Endothelial cell of umbilical vein (primary cell): ENCODE measurements at regions not wholly inside any gene's neighbourhood (a gene's known extent, or its start where the extent isn't known, plus 50 kb on each side); places are given as distances from the start of the nearest gene placed in this dataset.

Experiments
- BruUV-seq: library from RNA; stranded (reverse); fragments of 400-500 nt; replicated peaks from 2 replicates; lab custom pipeline; 2021; lab: Mats Ljungman, UMichigan
- CTCF ChIA-PET: fragments of 300-600, 350-600 bp; sonication (Branson Sonifier 250); formaldehyde crosslinking; loops from one replicate; lab custom pipeline; 2021; ENCODE audit warnings: antibody characterized with exemption, inconsistent platforms; lab: Charles Lee
- POLR2A ChIA-PET: fragments of 300-600, 350-600 bp; sonication (Branson Sonifier 250); formaldehyde crosslinking; loops from one replicate; lab custom pipeline; 2021; ENCODE audit warnings: antibody characterized with exemption, inconsistent platforms; lab: Charles Lee
- DNase-seq: peaks from one replicate; pipeline ENCODE4 v3.0.0-alpha.2; 2011; ENCODE audit warnings: low read depth, low spot score
- FAIRE-seq: peaks from 2 replicates; lab custom pipeline; 2011; peaks lifted over from hg19 to GRCh38; lab: Jason Lieb, UNC
- H2AFZ ChIP-seq: 2 replicates; pipeline ENCODE4 v1.6.0; 2012; ENCODE audit warnings: low read depth, low read length, control low read depth, inconsistent platforms
- H3K27ac ChIP-seq: 2 replicates; pipeline ENCODE4 v1.5.1; 2011; ENCODE audit warnings: low read depth, mild to moderate bottlenecking, control low read depth, low read length, moderate library complexity; ENCODE audit not compliant: insufficient read depth
- H3K27me3 ChIP-seq, 2 experiments: 2 replicates each; pipeline versions ENCODE4 v1.6.0 to v1.6.1; 2011; ENCODE audit warnings: low read length in 2 of 2, mixed read lengths in 1 of 2; ENCODE audit not compliant: control insufficient read depth in 2 of 2, insufficient read depth in 2 of 2
- H3K36me3 ChIP-seq, 2 experiments: 2 replicates in 1 of 2; 3 replicates in 1 of 2; pipeline ENCODE4 v1.5.1; 2011; ENCODE audit warnings: low read length in 2 of 2, mild to moderate bottlenecking in 1 of 2, moderate library complexity in 1 of 2; ENCODE audit not compliant: control insufficient read depth in 2 of 2, insufficient read depth in 2 of 2; ENCODE audit errors: extremely low read depth in 1 of 2
- H3K4me1 ChIP-seq: 3 replicates; pipeline ENCODE4 v1.5.1; 2011; ENCODE audit warnings: mild to moderate bottlenecking, low read length; ENCODE audit not compliant: control insufficient read depth, insufficient read depth; ENCODE audit errors: extremely low read depth
- H3K4me2 ChIP-seq: 2 replicates; pipeline ENCODE4 v1.6.1; 2011; ENCODE audit warnings: low read length, control low read depth, mixed read lengths; ENCODE audit not compliant: insufficient read depth
- H3K4me3 ChIP-seq, 3 experiments: fragments of 200-600 bp in 1 of 3; sonication (generic), shearing (Covaris generic) in 1 of 3; replicated peaks in 1 of 3; 2 replicates each; pipeline ENCODE4 v1.5.1; 2011 to 2016; ENCODE audit warnings: control low read depth in 3 of 3, low read length in 3 of 3, mild to moderate bottlenecking in 2 of 3, inconsistent platforms in 1 of 3, low read depth in 1 of 3, moderate library complexity in 1 of 3; ENCODE audit not compliant: insufficient read depth in 1 of 3
- H3K79me2 ChIP-seq: 2 replicates; pipeline ENCODE4 v1.6.0; 2012; ENCODE audit warnings: low read length, inconsistent platforms; ENCODE audit not compliant: control insufficient read depth, insufficient read depth
- H3K9ac ChIP-seq: replicated peaks from 2 replicates; pipeline ENCODE3; 2011; ENCODE audit warnings: low read length, control low read depth; ENCODE audit not compliant: insufficient read depth; ENCODE audit errors: extremely low read depth
- H3K9me1 ChIP-seq: replicated peaks from 3 replicates; pipeline ENCODE4 v1.6.0; 2011; ENCODE audit warnings: mild to moderate bottlenecking, low read length; ENCODE audit not compliant: control insufficient read depth, insufficient read depth; ENCODE audit errors: extremely low read depth
- H3K9me3 ChIP-seq: replicated peaks from 2 replicates; pipeline ENCODE4 v1.5.1; 2012; ENCODE audit warnings: low read length, inconsistent platforms; ENCODE audit not compliant: control insufficient read depth, insufficient read depth
- H4K20me1 ChIP-seq: replicated peaks from 2 replicates; pipeline ENCODE3; 2011; ENCODE audit warnings: mild to moderate bottlenecking, low read length; ENCODE audit not compliant: control insufficient read depth, insufficient read depth; ENCODE audit errors: extremely low read depth
- EZH2 ChIP-seq: IDR thresholded peaks from 2 replicates; pipeline ENCODE4 v1.6.1; 2012; ENCODE audit warnings: borderline replicate concordance, low read depth, mild to moderate bottlenecking, moderate library complexity, low read length, inconsistent platforms; ENCODE audit not compliant: severe bottlenecking
- FOS ChIP-seq: IDR thresholded peaks from 2 replicates; pipeline ENCODE4 v1.6.1; 2011; ENCODE audit warnings: mild to moderate bottlenecking, low read length, moderate library complexity, borderline replicate concordance; ENCODE audit not compliant: insufficient read depth
- GATA2 ChIP-seq: IDR thresholded peaks from 2 replicates; pipeline ENCODE4 v1.7.0; 2011; ENCODE audit warnings: low read depth, mild to moderate bottlenecking, moderate library complexity, mixed read lengths, low read length; ENCODE audit not compliant: insufficient read length, insufficient read depth
- JUN ChIP-seq: IDR thresholded peaks from 2 replicates; pipeline ENCODE4 v1.6.1; 2011; ENCODE audit warnings: borderline replicate concordance, low read depth; ENCODE audit not compliant: insufficient read length, insufficient read depth
- MYC ChIP-seq: IDR thresholded peaks from one replicate; pipeline ENCODE4 v1.6.1; 2011; ENCODE audit warnings: mild to moderate bottlenecking, low read depth, low read length
- POLR2A ChIP-seq: IDR thresholded peaks from 2 replicates; pipeline ENCODE4 v1.6.1; 2012; ENCODE audit warnings: low read depth, mild to moderate bottlenecking, control low read depth, low read length
- POLR2AphosphoS5 ChIP-seq: IDR thresholded peaks from 2 replicates; pipeline ENCODE4 v1.6.1; 2012; ENCODE audit warnings: low read depth, mild to moderate bottlenecking, control low read depth, low read length, moderate library complexity; ENCODE audit not compliant: insufficient read depth
- dilution Hi-C: fragments of 300-500 bp; cut with MboI; formaldehyde crosslinking; loops from one replicate; pipeline ENCODE4 v1.15.0; 2019; ENCODE audit warnings: low sequenced_read_pairs; ENCODE audit not compliant: extremely low pct_ligation_motif_present
- intact Hi-C: fragments of 100-400 bp; cut with micrococcal nuclease; formaldehyde crosslinking; loops from one replicate; pipeline ENCODE4 v1.10.0; 2022
- TF ChIP-seq, protein P1 (sequence below): IDR thresholded peaks from 2 replicates; pipeline ENCODE4 v1.6.1; 2011; ENCODE audit not compliant: insufficient read depth, insufficient read length
- TF ChIP-seq, protein P2 (sequence below), 2 donors: IDR thresholded peaks; 1 replicate in 1 of 2; 2 replicates in 1 of 2; pipeline ENCODE4 v1.5.1; 2011; ENCODE audit warnings: low read length in 2 of 2, mild to moderate bottlenecking in 2 of 2, moderate library complexity in 2 of 2, control low read depth in 1 of 2, inconsistent platforms in 1 of 2, low read depth in 1 of 2; ENCODE audit not compliant: insufficient read depth in 1 of 2; ENCODE audit errors: extremely low read depth in 1 of 2

- intact Hi-C loops: no loop called here
- H3K4me2 ChIP-seq: no peak overlapping the region
- FAIRE-seq (no peak), DNase-seq (no peak)
- CTCF ChIA-PET: no interaction called here
- TF ChIP-seq MYC (no peak), GATA2 (no peak)
- TF ChIP-seq, protein P1, sequence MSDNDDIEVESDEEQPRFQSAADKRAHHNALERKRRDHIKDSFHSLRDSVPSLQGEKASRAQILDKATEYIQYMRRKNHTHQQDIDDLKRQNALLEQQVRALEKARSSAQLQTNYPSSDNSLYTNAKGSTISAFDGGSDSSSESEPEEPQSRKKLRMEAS: no peak
- no peaks in the 10 kb centered on the region for H3K79me2 ChIP-seq
- no peaks in the 10 kb centered on the region for H3K27me3 ChIP-seq
- H3K36me3 ChIP-seq: no peaks in the 10 kb centered on the region
- dilution Hi-C loops: no loop called here
- POLR2A ChIA-PET: no interaction called here
- H3K9me3 ChIP-seq: no peaks in the 10 kb centered on the region
- H3K27ac ChIP-seq: no peak overlapping the region
- no peaks in the 10 kb centered on the region for H4K20me1 ChIP-seq
- no peak overlapping the region for H3K4me3 ChIP-seq
- no peak overlapping the region for H3K9ac ChIP-seq
- no TSS peak for BruUV-seq
- no peaks in the 10 kb centered on the region for H3K4me1 ChIP-seq
- no peak overlapping the region for H2AFZ ChIP-seq
- no peaks in the 10 kb centered on the region for H3K9me1 ChIP-seq
Measured at GRCh38 chr13:58882516-58882915, 1251.0 kb downstream of the PCDH17 start.

DNA sequence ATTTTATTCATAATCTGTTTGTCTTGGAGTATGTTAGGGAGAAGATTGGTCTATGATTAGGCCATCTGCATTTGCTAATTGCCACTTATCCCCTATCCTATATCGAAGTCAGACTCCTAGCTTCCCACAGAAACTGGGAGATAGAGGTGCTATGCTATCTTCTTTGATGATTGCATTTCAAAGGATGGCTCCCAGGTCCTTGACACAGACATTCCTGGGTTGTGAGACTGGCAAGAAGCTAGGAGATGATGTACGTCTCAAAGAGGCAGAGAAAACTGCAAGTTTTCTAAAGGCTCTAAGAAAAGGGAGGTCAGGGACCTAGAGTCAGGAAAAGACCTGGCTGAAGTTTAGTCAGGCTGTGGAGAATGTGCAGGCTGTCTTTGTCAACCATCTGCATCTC is 1251.9 kb downstream of the PCDH17 start:
- POLR2A ChIA-PET: no interaction called here
- FAIRE-seq: no peak
- H4K20me1 ChIP-seq: no peaks in the 10 kb centered on the region
- H3K79me2 ChIP-seq: no peaks in the 10 kb centered on the region
- H3K4me1 ChIP-seq: no peaks in the 10 kb centered on the region
- no TSS peak for BruUV-seq
- no peak overlapping the region for H3K27ac ChIP-seq
- H3K9me1 ChIP-seq: no peaks in the 10 kb centered on the region
- DNase-seq: no peak
- H2AFZ ChIP-seq: no peak overlapping the region
- no peaks in the 10 kb centered on the region for H3K36me3 ChIP-seq
- TF ChIP-seq, protein P2, sequence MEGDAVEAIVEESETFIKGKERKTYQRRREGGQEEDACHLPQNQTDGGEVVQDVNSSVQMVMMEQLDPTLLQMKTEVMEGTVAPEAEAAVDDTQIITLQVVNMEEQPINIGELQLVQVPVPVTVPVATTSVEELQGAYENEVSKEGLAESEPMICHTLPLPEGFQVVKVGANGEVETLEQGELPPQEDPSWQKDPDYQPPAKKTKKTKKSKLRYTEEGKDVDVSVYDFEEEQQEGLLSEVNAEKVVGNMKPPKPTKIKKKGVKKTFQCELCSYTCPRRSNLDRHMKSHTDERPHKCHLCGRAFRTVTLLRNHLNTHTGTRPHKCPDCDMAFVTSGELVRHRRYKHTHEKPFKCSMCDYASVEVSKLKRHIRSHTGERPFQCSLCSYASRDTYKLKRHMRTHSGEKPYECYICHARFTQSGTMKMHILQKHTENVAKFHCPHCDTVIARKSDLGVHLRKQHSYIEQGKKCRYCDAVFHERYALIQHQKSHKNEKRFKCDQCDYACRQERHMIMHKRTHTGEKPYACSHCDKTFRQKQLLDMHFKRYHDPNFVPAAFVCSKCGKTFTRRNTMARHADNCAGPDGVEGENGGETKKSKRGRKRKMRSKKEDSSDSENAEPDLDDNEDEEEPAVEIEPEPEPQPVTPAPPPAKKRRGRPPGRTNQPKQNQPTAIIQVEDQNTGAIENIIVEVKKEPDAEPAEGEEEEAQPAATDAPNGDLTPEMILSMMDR (IDR thresholded peaks at IDR 0.05; ENCODE audit: extremely low read depth in 1 of 2, insufficient read depth in 1 of 2, low read depth in 1 of 2, low read length in 2 of 2): no peak
- TF ChIP-seq GATA2: no peak
- no peak for TF ChIP-seq EZH2
- no peak for TF ChIP-seq POLR2AphosphoS5
- TF ChIP-seq FOS: no peak
- no peak for TF ChIP-seq MYC
- TF ChIP-seq JUN: no peak
- TF ChIP-seq, protein P1: no peak
- TF ChIP-seq POLR2A: no peak
- no peak overlapping the region for H3K4me3 ChIP-seq
- dilution Hi-C loops (no loop called here), intact Hi-C loops (no loop called here)
- no peaks in the 10 kb centered on the region for H3K27me3 ChIP-seq
- H3K4me2 ChIP-seq: no peak overlapping the region
- H3K9ac ChIP-seq: no peak overlapping the region
- CTCF ChIA-PET: no interaction called here
- no peaks in the 10 kb centered on the region for H3K9me3 ChIP-seq
